OCI-LY7 (cell line): ENCODE measurements at regions not wholly inside any gene's neighbourhood (a gene's known extent, or its start where the extent isn't known, plus 50 kb on each side); places are given as distances from the start of the nearest gene placed in this dataset.

Experiments
- CTCF ChIP-seq: fragments of 200-600 bp; sonication (generic); conservative IDR thresholded peaks from 2 replicates; pipeline ENCODE4 v1.5.1; 2014; ENCODE audit warnings: mild to moderate bottlenecking, antibody characterized with exemption, low read length, moderate library complexity, mixed read lengths
- EZH2phosphoT487 ChIP-seq: fragments of 200-600 bp; sonication (generic); IDR thresholded peaks from 2 replicates; pipeline ENCODE4 v1.6.1; 2018; ENCODE audit warnings: low read depth, borderline replicate concordance, mild to moderate bottlenecking, mixed run types, antibody characterized with exemption, low read length, moderate library complexity, mixed read lengths

GRCh38 chr16:72362476-72362875 lies 190.5 kb upstream of the PMFBP1 start:
- TF ChIP-seq CTCF = no peak
- TF ChIP-seq EZH2phosphoT487 = no peak
